ENCODE measurements at regions not wholly inside any gene's neighbourhood (a gene's known extent, or its start where the extent isn't known, plus 50 kb on each side); places are given as distances from the start of the nearest gene placed in this dataset.

GRCh38 chr2:19458427-19459003 is 100.1 kb upstream of the OSR1 start:
- no peaks in the 10 kb centered on the region for H3K36me3 ChIP-seq (ENCODE audit: low read depth)
- BruUV-seq (replicated peaks), result no TSS peak
- no peak for DNase-seq
- H3F3A ChIP-seq (ENCODE audit: insufficient read depth, low read depth), result no peaks in the 10 kb centered on the region
- H3K9me2 ChIP-seq (ENCODE audit: insufficient read depth), result no peaks in the 10 kb centered on the region; the same call in 1 of the 2 replicates
- ChIA-PET CTCF (no interaction called here), POLR2A (ENCODE audit: unreplicated experiment) (interaction anchor here (0.6 kb wide), 1 partner anchor 1052 kb away, joined by 3 read pairs; no protein-coding TSS in a partner anchor)
- H3K9me3 ChIP-seq (ENCODE audit: insufficient read depth, low read depth), result peaks cover 15% of the 10 kb centered on the region
- H3K79me2 ChIP-seq (ENCODE audit: low read depth), result no peaks in the 10 kb centered on the region
- no peaks in the 10 kb centered on the region for H3K27me3 ChIP-seq (ENCODE audit: insufficient read depth, low read depth)
- no peaks in the 10 kb centered on the region for H3K4me1 ChIP-seq (replicated peaks; ENCODE audit: insufficient read depth)
- H3K4me3 ChIP-seq, result no peak overlapping the region
- no peak overlapping the region for H2AFZ ChIP-seq
- no peak overlapping the region for H3K4me2 ChIP-seq
- no peak for TF ChIP-seq EZH2 (IDR thresholded peaks at IDR 0.05; ENCODE audit: low read depth)
- no peak for TF ChIP-seq CTCF (conservative IDR thresholded peaks at IDR 0.05)
- intact Hi-C loops (cut with micrococcal nuclease; ENCODE audit: unreplicated experiment), result no loop called here
- no peaks in the 10 kb centered on the region for H4K20me1 ChIP-seq (ENCODE audit: insufficient read depth)
- no peak overlapping the region for H3K27ac ChIP-seq

DNA sequence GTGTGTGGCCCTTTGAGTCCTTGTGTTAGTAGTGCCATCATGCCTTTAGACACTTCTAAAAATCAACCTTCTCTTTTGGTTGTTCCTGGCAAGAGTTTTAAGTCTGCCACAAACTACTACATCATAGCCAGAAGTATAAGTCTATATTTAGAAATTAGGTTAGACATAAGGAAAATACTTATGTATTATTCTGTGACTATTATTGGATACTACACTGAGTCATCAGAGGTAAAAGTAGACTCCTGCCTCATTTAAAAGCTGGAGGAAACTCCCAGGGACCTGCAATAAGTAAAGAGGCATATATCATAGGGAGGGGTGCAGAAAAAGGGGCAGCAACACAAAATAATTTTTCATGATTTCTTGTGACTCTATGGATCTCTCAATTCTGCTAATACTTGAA is 99.4 kb upstream of the OSR1 start:
- Histone ChIP-seq H3K4me2 (no peak overlapping the region), H2AFZ (no peak overlapping the region), H3K27me3 (ENCODE audit: insufficient read depth, low read depth) (no peaks in the 10 kb centered on the region), H3K27ac (no peak overlapping the region), H4K20me1 (ENCODE audit: insufficient read depth) (no peaks in the 10 kb centered on the region), H3K9me2 (ENCODE audit: insufficient read depth) (no peaks in the 10 kb centered on the region; the same call in 1 of the 2 replicates), H3K4me1 (replicated peaks; ENCODE audit: insufficient read depth) (no peaks in the 10 kb centered on the region), H3K4me3 (no peak overlapping the region), H3K9me3 (ENCODE audit: insufficient read depth, low read depth) (peaks cover 15% of the 10 kb centered on the region), H3K36me3 (ENCODE audit: low read depth) (no peaks in the 10 kb centered on the region), H3F3A (ENCODE audit: insufficient read depth, low read depth) (no peaks in the 10 kb centered on the region), H3K79me2 (ENCODE audit: low read depth) (no peaks in the 10 kb centered on the region)
- ChIA-PET POLR2A (ENCODE audit: unreplicated experiment) (no interaction called here), CTCF (interaction anchor here (0.5 kb wide), 1 partner anchor 419 kb away, joined by 6 read pairs; no protein-coding TSS in a partner anchor)
- intact Hi-C loops (cut with micrococcal nuclease; ENCODE audit: unreplicated experiment), result no loop called here
- TF ChIP-seq CTCF (conservative IDR thresholded peaks at IDR 0.05) (no peak), EZH2 (IDR thresholded peaks at IDR 0.05; ENCODE audit: low read depth) (no peak)
- DNase-seq, result no peak
- BruUV-seq (replicated peaks), result no TSS peak

DNA sequence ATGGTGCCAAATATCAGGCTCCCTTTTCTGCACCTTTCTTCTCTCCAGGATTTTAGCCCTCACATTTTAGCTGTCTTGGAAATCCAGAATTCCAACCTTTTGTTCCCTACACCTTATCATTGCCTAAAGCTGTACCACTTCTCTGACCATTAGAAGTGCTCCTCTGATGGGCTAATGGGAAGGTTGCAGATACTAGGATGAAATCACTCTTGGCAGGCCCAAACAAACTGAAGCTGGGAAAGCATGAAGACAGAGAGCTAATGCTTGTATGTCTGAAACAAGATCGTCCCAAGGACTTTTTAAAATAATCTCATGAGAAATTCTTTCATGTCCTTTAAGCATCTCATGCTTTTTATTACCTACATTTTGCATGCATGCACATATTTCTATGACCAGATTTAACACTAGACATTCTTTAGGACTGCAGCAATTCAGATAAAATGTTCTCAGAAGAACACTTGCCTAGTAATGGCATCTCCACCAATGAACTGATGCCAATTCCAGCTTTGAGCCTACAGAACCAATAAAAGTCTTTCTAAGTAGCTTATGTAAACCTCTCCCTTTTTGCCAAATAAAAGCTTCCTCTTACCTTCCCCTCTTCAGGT is 98.4 kb upstream of the OSR1 start:
- DNase-seq, result no peak
- Histone ChIP-seq H3K27me3 (ENCODE audit: insufficient read depth, low read depth) (no peaks in the 10 kb centered on the region), H3F3A (ENCODE audit: insufficient read depth, low read depth) (no peaks in the 10 kb centered on the region), H3K36me3 (ENCODE audit: low read depth) (no peaks in the 10 kb centered on the region), H2AFZ (no peak overlapping the region), H3K9me2 (ENCODE audit: insufficient read depth) (no peaks in the 10 kb centered on the region; the same call in 1 of the 2 replicates), H3K4me1 (replicated peaks; ENCODE audit: insufficient read depth) (no peaks in the 10 kb centered on the region), H4K20me1 (ENCODE audit: insufficient read depth) (no peaks in the 10 kb centered on the region), H3K4me2 (no peak overlapping the region), H3K9me3 (ENCODE audit: insufficient read depth, low read depth) (peaks cover 15% of the 10 kb centered on the region), H3K4me3 (no peak overlapping the region), H3K79me2 (ENCODE audit: low read depth) (no peaks in the 10 kb centered on the region), H3K27ac (no peak overlapping the region)
- no TSS peak for BruUV-seq (replicated peaks)
- ChIA-PET POLR2A (ENCODE audit: unreplicated experiment) (no interaction called here), CTCF (no interaction called here)
- intact Hi-C loops (cut with micrococcal nuclease; ENCODE audit: unreplicated experiment), result no loop called here
- TF ChIP-seq EZH2 (IDR thresholded peaks at IDR 0.05; ENCODE audit: low read depth), result no peak
- no peak for TF ChIP-seq CTCF (conservative IDR thresholded peaks at IDR 0.05)
